Suprapubic skin (tissue), 4 donors: ENCODE measurements at regions not wholly inside any gene's neighbourhood (a gene's known extent, or its start where the extent isn't known, plus 50 kb on each side); places are given as distances from the start of the nearest gene placed in this dataset.

Source experiments
- DNase-seq, 2 donors: peaks; one replicate each; pipeline ENCODE4 v3.0.0-alpha.2; 2019; ENCODE audit warnings: low spot score in 2 of 2
- H3K27ac ChIP-seq: fragments of 200-600 bp; sonication (generic); one replicate; pipeline ENCODE4 v1.5.1; 2019
- H3K27me3 ChIP-seq: fragments of 200-600 bp; sonication (generic); one replicate; pipeline ENCODE4 v1.5.1; 2019
- H3K36me3 ChIP-seq: fragments of 200-600 bp; sonication (generic); one replicate; pipeline ENCODE4 v1.5.1; 2019
- H3K4me1 ChIP-seq: fragments of 200-600 bp; sonication (generic); one replicate; pipeline ENCODE4 v1.5.1; 2019
- H3K4me3 ChIP-seq: fragments of 200-600 bp; sonication (generic); one replicate; pipeline ENCODE4 v1.5.1; 2019; ENCODE audit warnings: mild to moderate bottlenecking
- H3K9me3 ChIP-seq: fragments of 200-600 bp; sonication (generic); one replicate; pipeline ENCODE4 v1.5.1; 2019
- CTCF ChIP-seq, 2 donors: fragments of 200-600 bp in 1 of 2; fragments of 450-650 bp in 1 of 2; sonication (generic) in 1 of 2; IDR thresholded peaks; one replicate each; pipeline ENCODE4 v1.5.1; 2016 to 2019; ENCODE audit warnings: antibody characterized with exemption in 2 of 2, mild to moderate bottlenecking in 1 of 2, moderate library complexity in 1 of 2
- EP300 ChIP-seq: sonication (generic); formaldehyde crosslinking; IDR thresholded peaks from one replicate; pipeline ENCODE4 v1.6.1; 2017; ENCODE audit warnings: antibody characterized with exemption
- POLR2A ChIP-seq, 2 donors: fragments of 450-650 bp; IDR thresholded peaks; one replicate each; pipeline ENCODE4 v1.6.1; 2017; ENCODE audit warnings: antibody characterized with exemption in 2 of 2, mild to moderate bottlenecking in 2 of 2, moderate library complexity in 2 of 2
- POLR2AphosphoS5 ChIP-seq, 3 donors: sonication (generic); formaldehyde crosslinking; IDR thresholded peaks; one replicate each; pipeline ENCODE4 v1.6.1; 2017; ENCODE audit warnings: antibody characterized with exemption in 3 of 3
- WGBS: methylation state at CpG from one replicate; pipeline ENCODE4 v1.1.5; 2018; 5-methylcytosine and 5-hydroxymethylcytosine counted together

- Histone ChIP-seq H3K9me3 (no peaks in the 10 kb centered on the region), H3K27ac (no peak overlapping the region), H3K27me3 (no peaks in the 10 kb centered on the region), H3K4me3 (no peak overlapping the region), H3K36me3 (no peaks in the 10 kb centered on the region), H3K4me1 (no peaks in the 10 kb centered on the region)
- WGBS, result 69% methylated on average over 5 of the region's 5 CpGs
- no peak for DNase-seq
- no peak for TF ChIP-seq EP300
- no peak for TF ChIP-seq POLR2AphosphoS5 (IDR thresholded peaks at IDR 0.05)
- no peak for TF ChIP-seq POLR2A (IDR thresholded peaks at IDR 0.05)
- TF ChIP-seq CTCF (IDR thresholded peaks at IDR 0.05), result no peak
Observed at GRCh38 chr18:1394966-1395365, 490.3 kb downstream of the ADCYAP1 start.

GRCh38 chr18:1408376-1408775 lies 503.7 kb downstream of the ADCYAP1 start:
- H3K36me3 ChIP-seq, result no peaks in the 10 kb centered on the region
- 56% methylated on average over 2 of the region's 2 CpGs for WGBS
- no peak overlapping the region for H3K4me3 ChIP-seq
- no peaks in the 10 kb centered on the region for H3K4me1 ChIP-seq
- H3K27me3 ChIP-seq, result no peaks in the 10 kb centered on the region
- H3K27ac ChIP-seq, result no peak overlapping the region
- H3K9me3 ChIP-seq, result no peaks in the 10 kb centered on the region
- TF ChIP-seq POLR2AphosphoS5 (IDR thresholded peaks at IDR 0.05) (no peak), EP300 (no peak), POLR2A (IDR thresholded peaks at IDR 0.05) (no peak), CTCF (IDR thresholded peaks at IDR 0.05) (no peak)
- DNase-seq, result no peak

- no peaks in the 10 kb centered on the region for H3K36me3 ChIP-seq
- WGBS, result 13% methylated on average over 2 of the region's 2 CpGs
- H3K9me3 ChIP-seq, result no peaks in the 10 kb centered on the region
Observed at GRCh38 chr18:1412655-1413322, 508.1 kb downstream of the ADCYAP1 start.

GRCh38 chr18:1413323-1413675 lies 508.6 kb downstream of the ADCYAP1 start:
- no peaks in the 10 kb centered on the region for H3K36me3 ChIP-seq
- H3K27ac ChIP-seq, result no peak overlapping the region
- H3K9me3 ChIP-seq, result no peaks in the 10 kb centered on the region
- 22% methylated on average over 5 of the region's 5 CpGs for WGBS
- no peak for TF ChIP-seq EP300
- no peak for TF ChIP-seq POLR2A (IDR thresholded peaks at IDR 0.05)
- no peaks in the 10 kb centered on the region for H3K27me3 ChIP-seq
- DNase-seq, result no peak
- H3K4me1 ChIP-seq, result no peaks in the 10 kb centered on the region
- H3K4me3 ChIP-seq, result no peak overlapping the region

More at GRCh38 chr18:1412655-1413322, 508.1 kb downstream of the ADCYAP1 start:
- Histone ChIP-seq H3K4me1 (no peaks in the 10 kb centered on the region), H3K27ac (no peak overlapping the region), H3K27me3 (no peaks in the 10 kb centered on the region), H3K4me3 (no peak overlapping the region)
- no peak for TF ChIP-seq POLR2A (IDR thresholded peaks at IDR 0.05)
- TF ChIP-seq POLR2AphosphoS5 (IDR thresholded peaks at IDR 0.05), result no peak
- no peak for TF ChIP-seq CTCF (IDR thresholded peaks at IDR 0.05)
- TF ChIP-seq EP300, result no peak
- DNase-seq, result no peak

- Histone ChIP-seq H3K36me3 (no peaks in the 10 kb centered on the region), H3K27me3 (no peaks in the 10 kb centered on the region), H3K4me1 (no peaks in the 10 kb centered on the region), H3K4me3 (no peak overlapping the region), H3K27ac (no peak overlapping the region), H3K9me3 (no peaks in the 10 kb centered on the region)
- no peak for TF ChIP-seq CTCF (IDR thresholded peaks at IDR 0.05)
- no peak for TF ChIP-seq POLR2AphosphoS5 (IDR thresholded peaks at IDR 0.05)
- no peak for TF ChIP-seq POLR2A (IDR thresholded peaks at IDR 0.05)
- TF ChIP-seq EP300, result no peak
- WGBS, result 85% methylated on average over 6 of the region's 6 CpGs
- no peak for DNase-seq
Observed at GRCh38 chr18:1416074-1416473, 511.4 kb downstream of the ADCYAP1 start.

- no peaks in the 10 kb centered on the region for H3K27me3 ChIP-seq
- TF ChIP-seq EP300 (no peak), POLR2AphosphoS5 (IDR thresholded peaks at IDR 0.05) (no peak), CTCF (IDR thresholded peaks at IDR 0.05) (no peak), POLR2A (IDR thresholded peaks at IDR 0.05) (no peak)
- no peaks in the 10 kb centered on the region for H3K36me3 ChIP-seq
- no peak overlapping the region for H3K27ac ChIP-seq
- H3K4me1 ChIP-seq, result no peaks in the 10 kb centered on the region
- DNase-seq, result no peak
- H3K4me3 ChIP-seq, result no peak overlapping the region
- WGBS, result 48% methylated on average over 2 of the region's 2 CpGs
- no peaks in the 10 kb centered on the region for H3K9me3 ChIP-seq
Observed at GRCh38 chr18:1421502-1421901, 516.8 kb downstream of the ADCYAP1 start.
